ENCODE measurements at regions not wholly inside any gene's neighbourhood (a gene's known extent, or its start where the extent isn't known, plus 50 kb on each side); places are given as distances from the start of the nearest gene placed in this dataset.

DNA sequence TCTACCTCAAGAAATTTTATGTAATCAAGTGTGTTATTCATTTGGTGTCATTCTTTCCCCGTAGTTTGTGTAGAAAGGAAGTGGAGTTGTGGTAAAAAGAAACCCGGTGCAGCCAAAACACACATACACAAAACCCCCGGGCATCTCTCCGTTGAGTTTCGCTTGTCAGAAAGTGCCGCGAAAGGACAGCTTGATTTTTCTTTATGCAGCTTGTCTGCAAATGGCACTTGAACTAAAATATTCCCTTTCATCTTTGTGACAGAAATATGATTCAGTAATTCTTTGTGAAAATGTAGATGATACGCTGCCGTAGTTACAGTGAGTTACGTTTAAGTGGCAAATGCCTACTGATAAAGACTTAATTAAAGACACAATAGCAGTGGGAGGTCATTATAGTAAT lies 268.8 kb upstream of the SPRED2 start (continued):
- TF ChIP-seq, protein P1, sequence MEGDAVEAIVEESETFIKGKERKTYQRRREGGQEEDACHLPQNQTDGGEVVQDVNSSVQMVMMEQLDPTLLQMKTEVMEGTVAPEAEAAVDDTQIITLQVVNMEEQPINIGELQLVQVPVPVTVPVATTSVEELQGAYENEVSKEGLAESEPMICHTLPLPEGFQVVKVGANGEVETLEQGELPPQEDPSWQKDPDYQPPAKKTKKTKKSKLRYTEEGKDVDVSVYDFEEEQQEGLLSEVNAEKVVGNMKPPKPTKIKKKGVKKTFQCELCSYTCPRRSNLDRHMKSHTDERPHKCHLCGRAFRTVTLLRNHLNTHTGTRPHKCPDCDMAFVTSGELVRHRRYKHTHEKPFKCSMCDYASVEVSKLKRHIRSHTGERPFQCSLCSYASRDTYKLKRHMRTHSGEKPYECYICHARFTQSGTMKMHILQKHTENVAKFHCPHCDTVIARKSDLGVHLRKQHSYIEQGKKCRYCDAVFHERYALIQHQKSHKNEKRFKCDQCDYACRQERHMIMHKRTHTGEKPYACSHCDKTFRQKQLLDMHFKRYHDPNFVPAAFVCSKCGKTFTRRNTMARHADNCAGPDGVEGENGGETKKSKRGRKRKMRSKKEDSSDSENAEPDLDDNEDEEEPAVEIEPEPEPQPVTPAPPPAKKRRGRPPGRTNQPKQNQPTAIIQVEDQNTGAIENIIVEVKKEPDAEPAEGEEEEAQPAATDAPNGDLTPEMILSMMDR (IDR thresholded peaks at IDR 0.05; ENCODE audit: control extremely low read depth in 1 of 3, insufficient read depth in 1 of 3, low read depth in 1 of 3, low read length in 3 of 3), result no peak
- TF ChIP-seq EP300 (IDR thresholded peaks at IDR 0.05; ENCODE audit: borderline replicate concordance in 1 of 2, low read depth in 2 of 2, low read length in 2 of 2) (no peak), RBBP5 (IDR thresholded peaks at IDR 0.05; ENCODE audit: borderline replicate concordance, low read depth, low read length) (no peak), CEBPB (IDR thresholded peaks at IDR 0.05; ENCODE audit: low read depth, low read length) (no peak)
